GM13976 (cell line): ENCODE measurements at regions not wholly inside any gene's neighbourhood (a gene's known extent, or its start where the extent isn't known, plus 50 kb on each side); places are given as distances from the start of the nearest gene placed in this dataset.
"Not testable (repeated sequence)": the region's sequence is repeated elsewhere in the genome, so short reads cannot be mapped to it uniquely, and the experiment has no call there.

Experiments
- DNase-seq: peaks from one replicate; pipeline ENCODE4 v3.0.0; 2012; ENCODE audit warnings: low spot score
- in situ Hi-C: fragments of 300-500 bp; cut with MboI; formaldehyde crosslinking; loops from one replicate; pipeline ENCODE4 v1.12.0; 2022; ENCODE audit warnings: low sequenced_read_pairs, mixed read lengths, inconsistent platforms; ENCODE audit not compliant: unreplicated experiment
- TF ChIP-seq, protein P1 (sequence below): IDR thresholded peaks from 2 replicates; pipeline ENCODE4 v1.5.1; 2012; ENCODE audit warnings: borderline replicate concordance, mild to moderate bottlenecking; ENCODE audit not compliant: insufficient read depth; ENCODE audit errors: extremely low read depth, missing control alignments, control extremely low read depth

- in situ Hi-C loops, result no loop called here
Measured at GRCh38 chr3:67244130-67244529, 246.0 kb downstream of the KBTBD8 start.

GRCh38 chr3:67245545-67245944 is 247.4 kb downstream of the KBTBD8 start:
- in situ Hi-C loops, result no loop called here
- DNase-seq, result no peak
- TF ChIP-seq, protein P1, sequence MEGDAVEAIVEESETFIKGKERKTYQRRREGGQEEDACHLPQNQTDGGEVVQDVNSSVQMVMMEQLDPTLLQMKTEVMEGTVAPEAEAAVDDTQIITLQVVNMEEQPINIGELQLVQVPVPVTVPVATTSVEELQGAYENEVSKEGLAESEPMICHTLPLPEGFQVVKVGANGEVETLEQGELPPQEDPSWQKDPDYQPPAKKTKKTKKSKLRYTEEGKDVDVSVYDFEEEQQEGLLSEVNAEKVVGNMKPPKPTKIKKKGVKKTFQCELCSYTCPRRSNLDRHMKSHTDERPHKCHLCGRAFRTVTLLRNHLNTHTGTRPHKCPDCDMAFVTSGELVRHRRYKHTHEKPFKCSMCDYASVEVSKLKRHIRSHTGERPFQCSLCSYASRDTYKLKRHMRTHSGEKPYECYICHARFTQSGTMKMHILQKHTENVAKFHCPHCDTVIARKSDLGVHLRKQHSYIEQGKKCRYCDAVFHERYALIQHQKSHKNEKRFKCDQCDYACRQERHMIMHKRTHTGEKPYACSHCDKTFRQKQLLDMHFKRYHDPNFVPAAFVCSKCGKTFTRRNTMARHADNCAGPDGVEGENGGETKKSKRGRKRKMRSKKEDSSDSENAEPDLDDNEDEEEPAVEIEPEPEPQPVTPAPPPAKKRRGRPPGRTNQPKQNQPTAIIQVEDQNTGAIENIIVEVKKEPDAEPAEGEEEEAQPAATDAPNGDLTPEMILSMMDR, result no peak

More at GRCh38 chr3:67244130-67244529, 246.0 kb downstream of the KBTBD8 start:
- TF ChIP-seq, protein P1, result no peak
- DNase-seq, result no peak

DNA sequence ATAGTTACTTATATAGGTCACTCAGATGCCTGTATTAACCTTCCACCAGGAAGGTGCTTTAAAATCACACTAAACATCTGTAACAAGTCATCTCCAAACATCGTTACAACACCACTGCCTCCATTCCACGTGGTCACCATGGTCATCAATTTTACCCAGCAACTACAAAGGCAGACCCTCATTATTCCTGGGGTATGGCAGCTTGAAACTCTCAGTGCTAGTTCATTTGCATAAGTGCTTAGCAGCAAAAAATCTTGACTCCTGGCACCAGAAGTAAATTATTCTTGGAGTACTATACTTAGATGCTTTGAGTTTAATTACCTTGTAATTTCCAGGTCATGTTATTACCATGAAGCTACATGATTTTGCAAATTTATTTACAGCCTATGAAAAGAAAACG is 250.6 kb downstream of the KBTBD8 start:
- no peak for DNase-seq
- in situ Hi-C loops, result no loop called here
- TF ChIP-seq, protein P1, result no peak

- DNase-seq, in situ Hi-C loops: not testable (repeated sequence)
Measured at GRCh38 chr3:67252906-67253305, 254.8 kb downstream of the KBTBD8 start.

DNA sequence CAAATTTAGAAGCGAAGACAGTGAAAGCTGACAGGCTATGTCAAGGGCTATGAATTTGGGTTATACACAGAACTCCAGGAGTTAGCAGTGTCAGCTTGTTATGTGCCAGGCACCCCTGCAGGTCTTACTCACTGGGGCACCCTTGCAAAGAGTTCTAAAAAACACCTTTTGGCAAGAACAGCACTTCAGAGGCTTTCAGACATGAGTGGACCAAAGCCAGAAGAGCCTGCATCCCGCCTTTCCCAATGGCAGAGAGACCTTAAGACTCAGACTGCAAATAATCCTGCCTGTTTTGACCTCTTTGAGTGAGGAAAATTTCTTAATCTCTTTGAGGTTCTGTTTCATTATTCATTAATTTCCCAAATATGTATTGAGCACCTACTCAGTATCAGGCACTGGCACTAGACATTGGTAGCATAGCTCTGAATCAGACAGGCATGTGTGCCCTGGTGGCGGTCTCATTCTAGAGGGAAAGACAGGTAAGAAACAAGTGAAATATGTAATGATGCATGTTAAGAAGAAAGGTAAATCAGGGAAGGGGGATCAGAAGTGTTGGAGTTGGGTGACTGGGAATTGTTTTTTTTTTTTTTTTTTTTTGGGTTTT is 280.0 kb downstream of the KBTBD8 start:
- no peak for DNase-seq
- in situ Hi-C loops, result no loop called here
- TF ChIP-seq, protein P1, result no peak

DNA sequence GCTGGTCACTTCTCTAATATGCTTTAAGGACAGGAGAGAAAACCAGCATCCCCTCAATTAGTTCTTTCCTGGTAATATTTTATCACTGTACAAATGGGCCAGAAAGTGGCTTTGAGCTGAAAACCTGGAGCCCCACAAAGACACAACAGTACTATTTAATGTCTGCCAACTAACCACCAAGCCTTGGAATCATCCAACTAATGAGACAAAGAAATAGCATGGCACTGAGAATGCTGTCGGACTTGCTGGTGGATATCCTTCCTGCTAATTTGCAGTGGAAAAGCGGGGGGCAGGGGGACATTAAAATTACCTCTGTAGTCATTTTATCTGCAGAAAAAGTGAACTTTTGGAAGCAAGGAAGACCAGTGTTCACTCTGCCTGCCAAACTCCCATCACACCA is 288.5 kb downstream of the KBTBD8 start:
- in situ Hi-C loops, result no loop called here
- TF ChIP-seq, protein P1, result no peak
- no peak for DNase-seq

GRCh38 chr3:67288466-67289106 is 290.5 kb downstream of the KBTBD8 start:
- in situ Hi-C loops, result no loop called here
- DNase-seq, result no peak
- TF ChIP-seq, protein P1, result no peak
